DMS79 (cell line): ENCODE measurements at regions not wholly inside any gene's neighbourhood (a gene's known extent, or its start where the extent isn't known, plus 50 kb on each side); places are given as distances from the start of the nearest gene placed in this dataset.

Experiments used
- DNase-seq: peaks from one replicate; lab custom pipeline; 2025; lab: John Stamatoyannopoulos, UW

GRCh38 chr18:67232406-67232805 lies 284.1 kb downstream of the DSEL start:
- DNase-seq = no peak

DNA sequence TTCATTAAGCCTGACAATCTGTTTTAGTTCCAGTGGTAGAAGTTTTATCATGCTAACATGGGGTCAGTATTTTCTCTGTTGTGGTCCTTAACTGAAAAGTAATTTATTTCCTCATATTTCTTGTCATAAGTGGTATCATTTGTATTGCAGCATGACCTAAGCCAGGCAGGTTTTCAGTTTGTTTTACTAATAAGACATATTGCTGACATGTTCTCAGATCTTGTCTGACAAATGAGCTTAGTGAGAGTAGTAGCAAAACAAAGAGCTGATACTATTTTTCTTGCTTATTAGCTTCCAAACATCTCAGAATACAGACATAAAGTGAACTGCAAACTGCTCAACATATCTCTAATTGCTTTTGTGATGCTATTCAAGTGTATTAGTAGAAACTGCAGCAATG lies 293.6 kb downstream of the DSEL start:
- no peak for DNase-seq

- DNase-seq = no peak
Observed at GRCh38 chr18:67219821-67220220, 296.7 kb downstream of the DSEL start.

- DNase-seq = no peak
Observed at GRCh38 chr18:67218556-67218955, 298.0 kb downstream of the DSEL start.

- DNase-seq = no peak
Observed at GRCh38 chr18:67217551-67218166, 298.9 kb downstream of the DSEL start.

GRCh38 chr18:67216846-67217245 lies 299.7 kb downstream of the DSEL start:
- no peak for DNase-seq

- DNase-seq = no peak
Observed at GRCh38 chr18:67215686-67216085, 300.8 kb downstream of the DSEL start.

DNA sequence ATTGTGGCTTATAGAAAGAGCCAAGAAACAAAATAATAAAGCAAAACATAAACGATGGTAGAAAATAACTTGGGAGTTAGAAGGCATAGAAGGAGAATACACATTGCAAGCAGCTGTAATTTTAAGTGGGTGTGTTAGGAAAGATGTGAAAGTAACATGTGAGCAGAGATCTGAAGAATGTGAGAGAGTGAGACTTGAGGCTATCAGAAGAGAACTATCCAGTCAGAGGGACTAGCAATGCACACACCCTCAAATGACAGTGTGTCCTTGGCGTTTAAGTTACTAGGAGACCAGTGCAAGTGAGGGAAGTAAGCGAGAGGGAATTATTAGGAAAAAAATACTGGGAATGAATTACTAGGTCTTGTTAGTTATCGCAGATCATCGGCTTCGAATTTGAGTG lies 304.9 kb downstream of the DSEL start:
- DNase-seq = no peak

DNA sequence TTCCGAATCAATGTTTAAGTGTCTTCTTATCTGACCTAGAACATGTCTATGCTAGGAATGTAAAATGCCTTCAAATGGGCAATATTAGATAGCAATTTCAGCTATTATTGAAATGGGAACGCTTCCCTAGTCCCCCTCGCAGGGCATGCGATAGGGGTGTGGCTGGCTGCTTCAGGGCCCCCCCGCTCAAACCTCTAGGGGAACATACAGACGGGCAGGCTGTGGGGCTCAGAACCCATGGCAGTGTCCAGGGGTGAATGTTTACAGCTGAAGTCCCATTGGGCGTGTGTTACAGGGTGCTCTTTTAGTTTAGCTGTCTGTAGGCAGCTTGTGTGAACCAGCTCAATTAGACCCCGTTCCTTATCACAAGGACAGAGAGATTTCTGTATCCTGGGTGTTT lies 315.9 kb downstream of the DSEL start:
- DNase-seq = no peak

- DNase-seq = peak; percentile 23
Observed at GRCh38 chr18:67199993-67200617, 316.4 kb downstream of the DSEL start.

- no peak for DNase-seq
Observed at GRCh38 chr18:67194886-67195285, 321.6 kb downstream of the DSEL start.

- DNase-seq = no peak
Observed at GRCh38 chr18:67192535-67192934, 324.0 kb downstream of the DSEL start.

DNA sequence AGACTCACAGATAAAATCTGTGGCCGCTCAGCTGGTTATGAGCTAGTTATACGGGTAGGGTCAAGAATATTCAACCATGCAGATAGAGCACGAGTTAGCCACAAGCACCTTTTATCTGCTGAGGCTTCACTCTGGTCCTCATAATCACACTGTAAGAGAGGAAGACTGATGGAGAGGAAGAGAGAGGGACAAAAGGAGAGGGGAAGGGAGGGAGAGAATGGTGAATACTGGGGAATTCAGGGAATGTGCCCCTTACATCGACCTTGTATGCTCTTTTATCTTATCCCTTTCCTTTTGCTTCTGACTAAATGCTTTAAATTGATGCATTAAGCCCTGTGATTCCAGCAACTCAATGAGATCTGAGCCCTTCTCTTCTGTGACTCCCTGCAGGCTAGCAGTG lies 333.1 kb downstream of the DSEL start:
- no peak for DNase-seq

DNA sequence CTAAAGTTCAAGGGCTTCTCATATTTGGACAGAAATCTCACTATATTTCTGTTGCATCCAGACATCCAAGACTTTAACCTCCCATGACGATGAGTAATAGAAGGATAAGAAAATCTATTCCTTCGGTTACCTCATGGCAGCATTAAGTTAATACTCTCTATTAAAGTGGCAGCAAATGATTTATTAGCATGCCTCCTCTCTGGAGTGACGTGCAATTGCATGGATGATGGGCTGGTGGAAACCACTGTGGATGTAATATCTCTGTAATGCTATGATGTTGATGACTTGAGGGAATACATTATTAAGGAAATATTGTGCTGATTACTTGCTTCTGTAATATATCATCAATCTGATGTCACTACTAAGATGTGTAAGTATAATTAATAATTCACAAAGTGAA lies 336.8 kb downstream of the DSEL start:
- DNase-seq = no peak

DNA sequence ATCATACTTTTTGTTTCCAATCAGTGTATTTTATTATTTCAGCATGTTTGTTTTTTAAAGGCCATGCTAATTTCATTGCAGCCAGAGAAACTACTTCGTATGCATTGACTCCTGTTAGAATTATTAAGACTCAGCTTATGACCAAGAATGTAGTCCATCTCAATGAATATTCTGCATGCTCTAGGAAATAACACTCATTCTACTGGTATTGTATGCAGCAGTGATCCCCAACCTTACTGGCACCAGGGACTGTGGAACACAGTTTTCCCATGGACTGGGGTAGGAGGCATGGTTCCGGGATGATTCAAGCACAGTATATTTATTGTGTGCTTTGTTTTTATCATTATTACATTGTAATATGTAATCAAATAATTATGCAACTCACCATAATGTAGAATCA lies 356.9 kb downstream of the DSEL start:
- DNase-seq = no peak

DNA sequence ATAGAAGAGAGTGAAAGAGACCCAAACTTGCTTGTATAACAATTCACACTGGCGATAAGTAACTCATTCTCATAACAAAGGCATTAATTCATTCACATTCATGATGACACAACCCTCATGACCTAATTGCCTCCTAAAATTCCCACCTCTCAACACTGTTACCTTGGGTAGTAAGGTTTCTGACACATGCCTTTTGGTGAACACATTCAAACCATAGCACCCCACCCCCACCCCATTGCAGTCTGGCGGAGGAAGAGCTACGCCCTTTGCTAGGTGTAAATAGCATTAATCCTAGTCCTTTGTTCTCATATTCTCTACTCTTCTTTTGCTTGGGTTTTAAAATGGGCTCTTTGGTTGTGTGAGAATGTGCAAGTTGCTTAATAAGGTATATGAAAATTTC lies 361.5 kb downstream of the DSEL start:
- no peak for DNase-seq

GRCh38 chr18:67151366-67151765 lies 365.2 kb downstream of the DSEL start:
- DNase-seq = no peak

DNA sequence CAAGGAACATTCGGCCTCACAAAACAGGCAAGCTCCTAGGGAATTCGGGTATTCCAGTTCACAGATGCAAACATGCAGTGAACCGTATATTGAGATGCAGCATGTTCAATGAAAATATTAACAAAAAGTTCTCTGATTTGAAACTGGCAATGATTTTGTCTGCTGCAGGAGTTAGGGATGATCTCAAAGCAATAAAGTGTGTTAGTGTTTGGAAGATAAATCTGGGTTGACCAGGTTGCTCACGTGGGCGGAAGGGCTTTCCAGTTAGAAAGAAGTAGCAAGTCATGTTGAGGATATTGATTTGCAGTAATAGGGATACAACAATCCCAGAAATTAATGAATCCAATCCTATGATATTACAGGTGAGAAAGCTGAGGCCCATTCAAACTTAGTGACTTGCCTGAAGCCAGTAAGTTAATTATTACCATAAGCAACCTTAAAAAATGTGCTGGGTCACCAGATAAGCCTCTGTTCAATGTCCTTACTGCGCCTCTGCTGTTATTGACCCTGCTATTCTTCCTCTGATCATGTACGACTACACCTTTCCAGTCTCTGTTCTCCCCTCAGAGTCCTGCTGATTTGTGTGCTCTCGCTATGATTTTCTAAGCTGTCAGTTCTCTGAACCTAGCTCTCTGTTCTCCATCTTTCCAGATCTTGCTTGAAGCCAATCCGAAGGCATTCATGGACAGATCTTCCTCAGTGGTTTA lies 370.8 kb downstream of the DSEL start:
- no peak for DNase-seq

DNA sequence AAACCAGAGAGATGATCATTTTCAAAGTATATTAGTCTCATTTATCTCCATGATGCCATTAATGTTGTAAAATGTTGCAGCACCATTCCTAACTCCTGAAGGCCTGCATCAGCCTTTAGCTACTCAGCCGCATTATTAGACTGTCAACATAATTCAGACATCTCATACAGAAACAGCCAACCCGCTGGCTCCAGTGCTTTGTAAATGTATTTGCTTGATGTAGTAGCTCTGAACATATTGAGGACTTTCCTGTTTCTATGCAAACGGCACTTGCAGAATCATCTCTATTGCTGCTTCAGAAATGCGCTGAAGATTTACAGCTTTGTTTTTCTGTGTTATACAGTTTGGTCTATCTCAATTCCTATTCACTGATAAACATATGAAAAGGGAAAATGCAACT lies 372.2 kb downstream of the DSEL start:
- DNase-seq = no peak

- DNase-seq = no peak
Observed at GRCh38 chr18:67143028-67143427, 373.5 kb downstream of the DSEL start.

DNA sequence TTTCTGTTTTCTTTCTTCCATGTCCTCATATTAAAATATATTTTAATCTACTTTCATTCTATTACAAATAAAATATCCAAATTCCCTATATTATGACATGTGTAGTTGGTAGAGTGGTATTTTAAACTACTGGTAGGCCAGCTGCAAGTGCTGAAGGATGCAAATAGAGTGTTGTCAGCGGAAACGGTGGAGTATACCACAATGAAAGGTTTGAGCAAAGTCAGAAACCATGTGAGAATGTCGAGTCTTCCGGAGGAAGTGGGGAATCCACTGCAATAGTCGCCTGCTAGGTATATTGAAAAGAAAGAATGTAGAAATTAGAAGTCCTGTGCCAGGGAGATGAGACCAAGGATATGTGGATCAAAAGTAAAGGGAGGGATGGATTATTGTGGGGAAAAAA lies 373.9 kb downstream of the DSEL start:
- no peak for DNase-seq

DNA sequence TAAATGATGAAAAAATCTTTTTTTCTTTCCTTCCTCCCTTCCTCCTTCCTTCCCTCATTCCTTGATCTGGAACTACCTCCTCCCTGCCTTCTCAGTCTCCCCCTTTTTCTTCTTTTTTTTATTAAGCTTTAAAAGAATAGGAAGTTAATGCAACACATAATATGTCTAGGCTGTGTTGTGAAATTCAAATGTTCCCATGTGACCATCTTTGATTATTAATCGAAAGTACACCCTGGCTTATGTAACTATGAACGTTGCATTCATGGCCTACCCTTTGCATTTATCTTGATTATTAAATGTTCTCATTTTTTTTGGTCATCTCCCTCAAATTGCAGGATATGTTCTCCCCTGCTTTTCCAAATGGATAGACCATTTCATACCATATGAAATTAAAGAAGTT lies 376.0 kb downstream of the DSEL start:
- no peak for DNase-seq

DNA sequence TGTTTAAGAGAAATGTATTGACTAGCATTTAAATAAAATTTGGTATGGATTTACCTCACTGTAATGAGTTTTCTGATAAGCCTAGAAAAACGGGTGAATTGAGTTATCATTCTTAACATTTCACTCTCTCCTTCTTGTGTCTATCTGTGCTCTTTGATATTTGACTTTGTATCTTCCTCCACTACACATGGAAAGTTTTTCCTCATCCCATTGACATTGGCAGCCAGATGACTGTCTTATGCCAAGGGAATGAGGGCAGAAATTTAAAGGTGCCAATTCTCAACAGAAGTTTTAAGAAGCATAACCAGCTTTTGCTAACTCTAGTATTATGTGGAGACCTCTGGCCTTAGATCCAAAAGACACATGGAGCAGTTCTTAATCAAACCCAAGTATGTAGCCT lies 376.6 kb downstream of the DSEL start:
- DNase-seq = no peak

- DNase-seq = no peak
Observed at GRCh38 chr18:67135981-67136380, 380.5 kb downstream of the DSEL start.
